ENCODE measurements at regions not wholly inside any gene's neighbourhood (a gene's known extent, or its start where the extent isn't known, plus 50 kb on each side); places are given as distances from the start of the nearest gene placed in this dataset.
"Not testable (repeated sequence)": the region's sequence is repeated elsewhere in the genome, so short reads cannot be mapped to it uniquely, and the experiment has no call there.

GRCh38 chr12:72747111-72747849, 475.1 kb downstream of the TRHDE start:
- DNase-seq (ENCODE audit: low spot score), result no peak
- intact Hi-C loops (cut with micrococcal nuclease; ENCODE audit: unreplicated experiment), result no loop called here
- peaks cover 11% of the 10 kb centered on the region for H3K9me3 ChIP-seq (ENCODE audit: low read depth, low read length, poor library complexity, severe bottlenecking)
- ChIA-PET CTCF (no interaction called here), POLR2A (ENCODE audit: low non-redundant PET) (no interaction called here)
- no peaks in the 10 kb centered on the region for H3K27me3 ChIP-seq (replicated peaks; ENCODE audit: insufficient read depth, low read depth, low read length, poor library complexity)
- no peak overlapping the region for H3K27ac ChIP-seq (ENCODE audit: low read depth, low read length, poor library complexity, severe bottlenecking)
- no peak for TF ChIP-seq EZH2 (IDR thresholded peaks at IDR 0.05; ENCODE audit: borderline replicate concordance, low read depth, low read length, poor library complexity, severe bottlenecking)
- TF ChIP-seq, protein P1, sequence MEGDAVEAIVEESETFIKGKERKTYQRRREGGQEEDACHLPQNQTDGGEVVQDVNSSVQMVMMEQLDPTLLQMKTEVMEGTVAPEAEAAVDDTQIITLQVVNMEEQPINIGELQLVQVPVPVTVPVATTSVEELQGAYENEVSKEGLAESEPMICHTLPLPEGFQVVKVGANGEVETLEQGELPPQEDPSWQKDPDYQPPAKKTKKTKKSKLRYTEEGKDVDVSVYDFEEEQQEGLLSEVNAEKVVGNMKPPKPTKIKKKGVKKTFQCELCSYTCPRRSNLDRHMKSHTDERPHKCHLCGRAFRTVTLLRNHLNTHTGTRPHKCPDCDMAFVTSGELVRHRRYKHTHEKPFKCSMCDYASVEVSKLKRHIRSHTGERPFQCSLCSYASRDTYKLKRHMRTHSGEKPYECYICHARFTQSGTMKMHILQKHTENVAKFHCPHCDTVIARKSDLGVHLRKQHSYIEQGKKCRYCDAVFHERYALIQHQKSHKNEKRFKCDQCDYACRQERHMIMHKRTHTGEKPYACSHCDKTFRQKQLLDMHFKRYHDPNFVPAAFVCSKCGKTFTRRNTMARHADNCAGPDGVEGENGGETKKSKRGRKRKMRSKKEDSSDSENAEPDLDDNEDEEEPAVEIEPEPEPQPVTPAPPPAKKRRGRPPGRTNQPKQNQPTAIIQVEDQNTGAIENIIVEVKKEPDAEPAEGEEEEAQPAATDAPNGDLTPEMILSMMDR (conservative IDR thresholded peaks at IDR 0.05; ENCODE audit: low read depth, low read length), result no peak
- H3K4me3 ChIP-seq (ENCODE audit: low read depth, low read length, poor library complexity, severe bottlenecking), result no peak overlapping the region
- no TSS peak for BruUV-seq (replicated peaks)
- H3K4me1 ChIP-seq (ENCODE audit: insufficient read depth, low read length, poor library complexity, severe bottlenecking), result peaks cover 3% of the 10 kb centered on the region
- no peaks in the 10 kb centered on the region for H3K36me3 ChIP-seq (ENCODE audit: insufficient read depth, low read length, poor library complexity, severe bottlenecking)

- Histone ChIP-seq H3K9me3 (ENCODE audit: low read depth, low read length, poor library complexity, severe bottlenecking) (no peaks in the 10 kb centered on the region), H3K4me3 (ENCODE audit: low read depth, low read length, poor library complexity, severe bottlenecking) (no peak overlapping the region), H3K27ac (ENCODE audit: low read depth, low read length, poor library complexity, severe bottlenecking) (no peak overlapping the region), H3K36me3 (ENCODE audit: insufficient read depth, low read length, poor library complexity, severe bottlenecking) (no peaks in the 10 kb centered on the region), H3K27me3 (replicated peaks; ENCODE audit: insufficient read depth, low read depth, low read length, poor library complexity) (no peaks in the 10 kb centered on the region), H3K4me1 (ENCODE audit: insufficient read depth, low read length, poor library complexity, severe bottlenecking) (peaks cover 3% of the 10 kb centered on the region)
- DNase-seq (ENCODE audit: low spot score), result no peak
- ChIA-PET CTCF (no interaction called here), POLR2A (ENCODE audit: low non-redundant PET) (no interaction called here)
- intact Hi-C loops (cut with micrococcal nuclease; ENCODE audit: unreplicated experiment), result no loop called here
- TF ChIP-seq EZH2 (IDR thresholded peaks at IDR 0.05; ENCODE audit: borderline replicate concordance, low read depth, low read length, poor library complexity, severe bottlenecking), result no peak
- TF ChIP-seq, protein P1 (conservative IDR thresholded peaks at IDR 0.05; ENCODE audit: low read depth, low read length), result no peak
- no TSS peak for BruUV-seq (replicated peaks)
These were observed 476.8 kb downstream of the TRHDE start for GRCh38 chr12:72748971-72749370.

DNA sequence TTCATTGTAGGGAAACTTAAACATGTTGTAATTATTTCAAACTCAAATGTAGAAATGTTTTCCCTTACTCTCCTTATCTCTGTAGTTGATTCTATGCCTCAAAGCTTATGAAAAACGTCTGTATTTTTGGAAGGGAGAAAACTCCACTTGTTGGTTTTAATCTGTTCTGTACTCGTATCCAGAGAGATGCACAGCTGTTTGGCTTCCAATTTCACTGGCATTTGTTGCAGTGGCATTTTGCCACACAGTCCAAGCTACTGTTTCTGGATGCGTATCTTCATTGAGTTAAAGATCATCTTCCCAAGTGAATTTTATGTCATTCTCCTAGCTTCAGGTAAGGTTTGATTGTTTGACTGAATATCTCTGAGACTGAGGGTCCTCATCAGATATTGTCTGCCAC, 481.4 kb downstream of the TRHDE start:
- Histone ChIP-seq H3K36me3 (ENCODE audit: insufficient read depth, low read length, poor library complexity, severe bottlenecking) (no peaks in the 10 kb centered on the region), H3K4me1 (ENCODE audit: insufficient read depth, low read length, poor library complexity, severe bottlenecking) (no peaks in the 10 kb centered on the region), H3K27ac (ENCODE audit: low read depth, low read length, poor library complexity, severe bottlenecking) (no peak overlapping the region), H3K9me3 (ENCODE audit: low read depth, low read length, poor library complexity, severe bottlenecking) (peaks cover 4% of the 10 kb centered on the region), H3K4me3 (ENCODE audit: low read depth, low read length, poor library complexity, severe bottlenecking) (no peak overlapping the region), H3K27me3 (replicated peaks; ENCODE audit: insufficient read depth, low read depth, low read length, poor library complexity) (no peaks in the 10 kb centered on the region)
- TF ChIP-seq, protein P1 (conservative IDR thresholded peaks at IDR 0.05; ENCODE audit: low read depth, low read length), result no peak
- TF ChIP-seq EZH2 (IDR thresholded peaks at IDR 0.05; ENCODE audit: borderline replicate concordance, low read depth, low read length, poor library complexity, severe bottlenecking), result no peak
- no peak for DNase-seq (ENCODE audit: low spot score)
- no TSS peak for BruUV-seq (replicated peaks)
- intact Hi-C loops (cut with micrococcal nuclease; ENCODE audit: unreplicated experiment), result no loop called here
- ChIA-PET CTCF (no interaction called here), POLR2A (ENCODE audit: low non-redundant PET) (no interaction called here)

- H3K9me3 ChIP-seq (ENCODE audit: low read depth, low read length, poor library complexity, severe bottlenecking); H3K36me3 ChIP-seq (ENCODE audit: insufficient read depth, low read length, poor library complexity, severe bottlenecking); H3K4me1 ChIP-seq (ENCODE audit: insufficient read depth, low read length, poor library complexity, severe bottlenecking); BruUV-seq (replicated peaks); POLR2A ChIA-PET (ENCODE audit: low non-redundant PET); H3K4me3 ChIP-seq (ENCODE audit: low read depth, low read length, poor library complexity, severe bottlenecking); CTCF ChIA-PET; H3K27me3 ChIP-seq (replicated peaks; ENCODE audit: insufficient read depth, low read depth, low read length, poor library complexity); intact Hi-C loops (cut with micrococcal nuclease; ENCODE audit: unreplicated experiment); H3K27ac ChIP-seq (ENCODE audit: low read depth, low read length, poor library complexity, severe bottlenecking); DNase-seq (ENCODE audit: low spot score): not testable (repeated sequence)
These were observed 481.9 kb downstream of the TRHDE start for GRCh38 chr12:72754026-72754425.

All from A673 (cell line).